ENCODE measurements at regions not wholly inside any gene's neighbourhood (a gene's known extent, or its start where the extent isn't known, plus 50 kb on each side); places are given as distances from the start of the nearest gene placed in this dataset.

DNA sequence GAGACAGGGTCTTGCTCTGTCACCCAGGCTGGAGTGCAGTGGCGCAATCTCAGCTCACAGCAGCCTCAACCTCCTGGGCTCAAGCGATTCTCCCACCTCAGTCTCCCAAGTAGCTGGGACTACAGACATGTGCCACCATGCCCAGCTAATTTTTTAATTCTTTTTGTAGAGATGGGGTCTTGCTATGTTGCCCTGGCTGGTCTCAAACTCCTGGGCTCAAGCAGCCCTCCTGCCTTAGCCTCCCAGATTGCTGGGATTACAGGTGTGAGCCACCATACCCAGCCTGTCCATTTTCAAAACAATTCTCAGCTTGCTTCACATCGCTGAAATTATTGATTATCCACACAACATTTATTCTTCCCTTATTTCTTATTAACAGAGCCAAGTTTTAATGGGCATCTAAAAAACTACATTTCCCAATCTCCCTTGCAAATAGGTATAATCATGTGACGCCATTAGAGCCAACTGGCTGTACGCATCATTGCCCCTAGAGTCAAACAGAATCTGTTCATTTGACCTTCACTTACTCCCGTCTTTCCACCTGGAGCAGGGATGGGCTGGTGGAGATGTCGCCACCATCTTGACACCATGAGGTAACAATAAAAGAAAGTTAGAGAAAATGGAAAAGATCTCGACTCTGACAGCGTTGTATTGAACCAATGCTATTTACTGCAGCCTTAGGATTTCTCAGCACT, 148.0 kb upstream of the FOXF1 start:
- H3K27ac ChIP-seq = peak overlapping the region; percentile 45
- DNase-seq = peak in 1 of 2 experiments; percentile 57
- H3K27me3 ChIP-seq = no peaks in the 10 kb centered on the region

DNA sequence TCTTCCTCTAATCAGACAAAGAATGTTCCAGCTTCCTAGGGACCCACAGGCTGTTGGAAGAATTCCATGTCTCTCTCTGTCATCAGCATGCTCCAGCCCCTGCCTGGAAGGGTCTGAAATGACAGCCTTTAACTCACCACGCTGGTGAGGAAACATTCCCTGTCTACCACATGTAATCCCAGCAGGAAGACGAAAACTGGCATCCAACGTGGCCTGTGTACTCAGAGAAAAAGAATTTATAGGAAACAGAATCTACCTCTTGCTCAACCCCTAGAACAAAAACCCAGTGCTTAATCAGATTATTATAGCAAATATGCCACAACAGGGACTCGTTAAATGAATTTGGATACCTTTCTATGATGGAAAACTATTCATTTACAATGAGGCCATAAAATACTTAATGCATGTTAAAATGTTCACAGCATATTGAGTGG, 147.3 kb upstream of the FOXF1 start:
- Histone ChIP-seq H3K27me3 (no peaks in the 10 kb centered on the region), H3K9me3 (replicated peaks) (no peaks in the 10 kb centered on the region), H3K4me3 (peak overlapping the region; percentile 29; the same call in 1 of the 2 replicates), H3K27ac (peak overlapping the region; percentile 45), H3K4me1 (peaks cover 34% of the 10 kb centered on the region), H3K36me3 (no peaks in the 10 kb centered on the region)
- DNase-seq = peak; percentile 66 to 69

More for the DNA sequence above, 148.0 kb upstream of the FOXF1 start:
- H3K4me1 ChIP-seq = peaks cover 33% of the 10 kb centered on the region
- peak overlapping the region; percentile 29 for H3K4me3 ChIP-seq
- no peaks in the 10 kb centered on the region for H3K36me3 ChIP-seq
- no peaks in the 10 kb centered on the region for H3K9me3 ChIP-seq (replicated peaks)

DNA sequence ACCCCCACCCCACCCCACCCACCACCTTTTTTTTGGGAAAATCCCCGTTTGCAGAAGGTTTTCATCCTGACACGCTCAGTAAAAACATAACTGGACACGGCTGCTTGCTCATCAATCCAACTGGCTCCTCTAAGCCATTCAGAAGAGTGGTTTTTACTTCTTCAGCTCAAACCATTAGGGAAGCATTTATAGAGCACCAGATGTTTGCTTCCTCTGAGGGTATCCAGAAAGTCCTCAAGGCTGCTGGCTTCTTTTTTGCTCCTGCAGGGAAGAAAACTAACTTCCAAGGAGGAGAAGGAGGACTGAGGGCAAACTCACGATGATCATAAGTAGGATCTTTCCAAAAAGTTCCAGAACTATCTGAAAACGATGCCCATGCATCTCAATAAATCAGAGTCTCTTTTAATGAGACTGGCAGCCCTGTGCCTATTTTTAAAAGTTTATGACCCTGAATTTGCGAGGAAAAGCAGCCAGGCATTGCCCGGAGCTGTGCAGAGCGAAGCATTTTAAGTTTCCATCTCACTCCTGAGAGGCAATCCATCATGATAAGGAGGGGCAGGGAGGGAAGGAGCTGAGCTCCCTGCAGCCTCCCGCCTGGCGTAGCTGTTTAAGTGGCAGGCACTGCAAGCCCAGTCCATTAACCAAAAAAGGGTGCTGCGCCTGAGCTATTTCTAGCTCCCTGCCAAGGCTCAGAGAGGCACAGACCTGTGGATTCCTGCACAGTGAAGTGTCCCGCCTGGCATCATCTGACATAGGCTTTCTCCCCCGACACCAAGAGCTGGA, 146.3 kb upstream of the FOXF1 start:
- no peak overlapping the region for H3K27ac ChIP-seq

DNA sequence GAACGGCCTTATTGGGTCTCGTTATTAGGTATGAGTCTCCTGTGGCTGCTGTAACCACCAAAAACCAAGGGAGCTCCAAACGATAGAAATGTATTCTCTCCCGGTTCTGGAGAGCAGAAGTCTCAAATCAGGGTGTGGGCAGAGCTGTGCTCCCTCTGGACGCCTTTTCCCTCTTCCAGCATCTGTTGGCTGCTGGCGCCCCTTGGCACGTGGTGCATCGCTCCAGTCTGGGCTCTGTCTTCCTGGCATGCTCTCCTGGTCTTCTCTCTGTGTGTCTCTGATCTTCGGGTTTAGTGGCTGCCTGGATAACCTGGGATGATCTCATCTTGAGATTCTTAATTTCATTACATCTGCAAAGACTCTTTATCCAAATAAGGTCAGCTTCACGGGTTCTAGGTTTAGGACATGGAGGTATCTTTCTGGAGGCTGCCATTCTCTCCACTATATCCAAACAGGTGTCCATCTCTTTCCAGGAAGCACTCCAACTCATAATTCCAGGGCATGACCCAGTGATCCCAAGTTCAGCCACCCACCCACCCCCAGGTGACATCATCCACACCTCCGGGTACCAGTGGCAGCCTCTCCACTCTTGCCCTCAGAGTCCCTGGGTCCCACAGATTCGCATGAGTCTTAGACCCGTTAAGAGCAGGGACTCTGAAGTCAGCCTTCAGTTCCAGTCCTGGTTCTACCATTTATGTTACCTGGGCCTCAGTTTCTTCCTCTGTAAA, 145.5 kb upstream of the FOXF1 start:
- Histone ChIP-seq H3K36me3 (no peaks in the 10 kb centered on the region), H3K4me3 (no peak overlapping the region), H3K9me3 (replicated peaks) (no peaks in the 10 kb centered on the region), H3K27me3 (no peaks in the 10 kb centered on the region), H3K4me1 (peaks cover 34% of the 10 kb centered on the region), H3K27ac (peak overlapping the region; percentile 52; the same call in 1 of the 2 replicates)
- DNase-seq = no peak

More for the DNA sequence above, 146.3 kb upstream of the FOXF1 start:
- DNase-seq = no peak
- Histone ChIP-seq H3K4me1 (peaks cover 34% of the 10 kb centered on the region), H3K36me3 (no peaks in the 10 kb centered on the region), H3K27me3 (no peaks in the 10 kb centered on the region), H3K9me3 (replicated peaks) (no peaks in the 10 kb centered on the region), H3K4me3 (no peak overlapping the region)

DNA sequence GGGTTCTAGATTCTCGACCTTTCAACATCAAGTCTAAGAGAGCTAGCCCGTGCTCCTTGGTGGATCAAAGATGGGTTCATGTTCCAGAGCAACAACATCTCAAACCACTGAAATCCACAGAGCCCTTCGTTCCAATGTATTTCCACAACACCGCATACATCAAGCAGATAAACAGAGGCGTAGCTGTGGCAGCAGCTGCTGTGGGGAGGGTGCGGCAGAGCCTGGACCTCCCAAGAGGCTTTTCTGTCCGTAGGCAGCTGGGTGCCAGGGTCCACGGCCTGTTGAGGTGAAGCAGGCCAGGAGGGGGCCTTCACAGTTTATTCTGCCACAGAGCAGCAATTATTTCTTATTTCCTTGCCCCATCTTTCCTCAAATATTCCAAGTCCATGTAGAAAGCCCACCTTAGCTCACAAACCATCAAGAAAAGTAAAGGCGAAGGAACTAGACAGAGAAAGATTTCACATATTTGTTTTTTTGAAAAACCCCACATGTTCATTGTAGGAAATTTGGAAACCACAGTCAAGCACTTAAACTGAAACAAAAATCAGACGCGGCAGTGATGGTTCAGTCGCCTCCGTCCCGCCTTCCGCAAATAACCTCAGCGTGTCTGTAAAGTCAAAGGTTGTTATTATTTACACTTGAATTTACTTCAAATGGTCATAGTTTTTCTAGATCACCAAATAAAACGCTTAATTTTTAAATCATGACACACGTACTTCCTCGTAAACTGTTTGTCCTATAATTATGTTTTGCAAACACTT, 144.6 kb upstream of the FOXF1 start:
- Histone ChIP-seq H3K4me1 (peaks cover 34% of the 10 kb centered on the region), H3K27ac (peak overlapping the region; percentile 52), H3K4me3 (no peak overlapping the region; the same call in 1 of the 2 replicates), H3K27me3 (no peaks in the 10 kb centered on the region), H3K36me3 (no peaks in the 10 kb centered on the region), H3K9me3 (replicated peaks) (no peaks in the 10 kb centered on the region)
- peak; percentile 84 for DNase-seq

- H3K27me3 ChIP-seq = no peaks in the 10 kb centered on the region
- H3K9me3 ChIP-seq (replicated peaks) = no peaks in the 10 kb centered on the region
- H3K27ac ChIP-seq = no peak overlapping the region; the same call in 1 of the 2 replicates
- no peak overlapping the region for H3K4me3 ChIP-seq
- peaks cover 34% of the 10 kb centered on the region for H3K4me1 ChIP-seq
- no peak for DNase-seq
- no peaks in the 10 kb centered on the region for H3K36me3 ChIP-seq
These were observed 143.8 kb upstream of the FOXF1 start for GRCh38 chr16:86366481-86366880.

GRCh38 chr16:86367291-86368072, 142.8 kb upstream of the FOXF1 start:
- Histone ChIP-seq H3K4me3 (no peak overlapping the region), H3K36me3 (no peaks in the 10 kb centered on the region), H3K27me3 (no peaks in the 10 kb centered on the region), H3K9me3 (replicated peaks) (no peaks in the 10 kb centered on the region), H3K4me1 (peaks cover 34% of the 10 kb centered on the region), H3K27ac (no peak overlapping the region)
- DNase-seq = no peak

GRCh38 chr16:86368261-86368660, 142.1 kb upstream of the FOXF1 start:
- Histone ChIP-seq H3K9me3 (replicated peaks) (no peaks in the 10 kb centered on the region), H3K36me3 (no peaks in the 10 kb centered on the region), H3K4me1 (peaks cover 28% of the 10 kb centered on the region), H3K4me3 (no peak overlapping the region), H3K27me3 (no peaks in the 10 kb centered on the region), H3K27ac (no peak overlapping the region)
- DNase-seq = no peak

DNA sequence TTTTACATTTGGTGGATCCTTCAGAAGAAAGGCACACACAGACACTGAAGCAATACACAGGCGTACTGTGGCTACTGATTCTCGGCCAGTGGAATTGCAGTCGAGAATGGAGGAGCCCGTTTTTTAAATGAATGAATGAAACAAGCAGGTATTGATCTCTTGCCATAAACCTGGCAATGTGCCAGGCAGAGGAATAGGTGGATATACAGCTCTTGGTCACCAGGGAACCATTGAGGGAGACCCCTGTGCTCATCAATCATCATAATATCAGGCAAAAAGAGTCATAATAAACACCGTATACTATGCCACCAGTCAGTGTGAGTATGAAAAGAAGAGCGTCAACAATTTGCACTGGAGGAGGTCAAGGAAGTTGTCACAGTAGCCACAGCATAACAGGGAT, 140.3 kb upstream of the FOXF1 start:
- no peak overlapping the region for H3K4me3 ChIP-seq
- no peak overlapping the region for H3K27ac ChIP-seq
- H3K27me3 ChIP-seq = no peaks in the 10 kb centered on the region
- H3K9me3 ChIP-seq (replicated peaks) = no peaks in the 10 kb centered on the region
- no peak for DNase-seq
- no peaks in the 10 kb centered on the region for H3K36me3 ChIP-seq
- peaks cover 23% of the 10 kb centered on the region for H3K4me1 ChIP-seq

- Histone ChIP-seq H3K4me1 (peaks cover 16% of the 10 kb centered on the region; the same call in 1 of the 2 replicates), H3K27ac (no peak overlapping the region), H3K9me3 (replicated peaks) (no peaks in the 10 kb centered on the region), H3K27me3 (no peaks in the 10 kb centered on the region), H3K36me3 (no peaks in the 10 kb centered on the region), H3K4me3 (no peak overlapping the region)
- DNase-seq = no peak
These were observed 139.1 kb upstream of the FOXF1 start for GRCh38 chr16:86371083-86371803.

GRCh38 chr16:86372193-86372592, 138.1 kb upstream of the FOXF1 start:
- no peak for DNase-seq
- peaks cover 6% of the 10 kb centered on the region; the same call in 1 of the 2 replicates for H3K4me1 ChIP-seq
- H3K36me3 ChIP-seq = no peaks in the 10 kb centered on the region
- H3K27ac ChIP-seq = no peak overlapping the region
- no peaks in the 10 kb centered on the region for H3K27me3 ChIP-seq
- H3K9me3 ChIP-seq (replicated peaks) = no peaks in the 10 kb centered on the region
- no peak overlapping the region for H3K4me3 ChIP-seq

DNA sequence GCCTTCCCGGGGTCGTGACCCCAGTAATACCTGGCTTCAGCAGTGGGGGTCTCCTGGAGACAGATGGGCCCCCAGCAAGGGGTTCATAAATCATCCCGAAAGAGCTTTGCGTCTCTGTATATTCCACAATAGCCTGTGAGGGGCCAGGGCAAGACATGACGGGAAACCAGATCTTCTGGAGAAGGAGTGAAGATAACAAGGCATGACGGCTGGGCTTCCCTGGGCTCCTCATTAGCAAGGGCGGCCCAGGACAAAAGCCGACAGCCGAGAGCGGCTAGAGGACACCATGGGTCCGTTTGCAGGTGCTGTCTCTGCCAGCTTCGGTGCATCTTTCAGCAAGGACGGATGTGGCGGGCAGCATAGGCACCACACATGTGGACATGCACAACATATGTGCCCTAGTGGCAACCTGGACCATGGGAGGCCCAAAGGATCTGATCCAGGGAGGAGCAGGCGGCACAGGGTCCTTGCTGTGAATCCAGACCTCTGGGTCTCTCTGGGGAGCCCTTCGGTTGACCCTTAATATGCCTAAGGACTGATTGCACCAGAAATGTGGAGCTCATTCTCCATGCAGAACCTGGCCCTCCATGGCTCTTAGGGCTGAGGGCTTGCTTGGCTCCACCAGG, 136.9 kb upstream of the FOXF1 start:
- no peak for DNase-seq
- Histone ChIP-seq H3K9me3 (replicated peaks) (no peaks in the 10 kb centered on the region), H3K4me3 (no peak overlapping the region), H3K36me3 (no peaks in the 10 kb centered on the region), H3K4me1 (peaks cover 9% of the 10 kb centered on the region; the same call in 1 of the 2 replicates), H3K27ac (no peak overlapping the region), H3K27me3 (no peaks in the 10 kb centered on the region)

All from SJCRH30 (cell line).